ENCODE measurements at regions not wholly inside any gene's neighbourhood (a gene's known extent, or its start where the extent isn't known, plus 50 kb on each side); places are given as distances from the start of the nearest gene placed in this dataset.

DNA sequence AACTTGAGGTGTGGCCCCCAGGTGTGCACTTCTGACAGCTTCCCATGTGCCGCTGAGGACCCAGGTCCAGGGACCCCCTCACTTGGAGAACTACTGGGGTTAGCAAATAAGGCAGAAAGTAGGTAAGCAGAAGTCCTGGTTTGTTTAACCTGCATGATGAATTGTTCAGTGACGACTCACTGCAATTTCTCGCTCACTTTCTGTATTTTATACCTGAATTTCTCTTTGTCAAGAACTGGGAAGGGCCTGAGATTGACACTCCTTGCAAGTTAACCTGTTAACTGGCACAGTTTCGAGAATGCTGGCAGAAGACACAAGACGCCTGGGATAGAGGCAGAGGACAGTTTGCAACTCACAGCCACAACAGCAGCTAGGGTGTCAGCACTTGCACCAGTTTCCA, 164.5 kb upstream of the NCK2 start:
- Histone ChIP-seq H3K4me2 (ENCODE audit: control insufficient read depth, extremely low read depth, insufficient read depth, low read depth, low read length) (no peak overlapping the region), H3K9me3 (ENCODE audit: control insufficient read depth, low read depth, low read length) (no peaks in the 10 kb centered on the region), H2AFZ (ENCODE audit: control insufficient read depth, low read length) (no peak overlapping the region), H3K4me1 (ENCODE audit: control insufficient read depth, extremely low read depth, insufficient read depth, low read length) (peaks cover 10% of the 10 kb centered on the region), H4K20me1 (ENCODE audit: control insufficient read depth, extremely low read depth, insufficient read depth, low read length) (no peaks in the 10 kb centered on the region), H3K36me3 (ENCODE audit: control insufficient read depth in 2 of 2, extremely low read depth in 1 of 2, insufficient read depth in 2 of 2, low read length in 2 of 2) (no peaks in the 10 kb centered on the region), H3K9me1 (ENCODE audit: control insufficient read depth, extremely low read depth, insufficient read depth, low read length) (no peaks in the 10 kb centered on the region), H3K4me3 (ENCODE audit: control insufficient read depth in 2 of 3, extremely low read depth in 1 of 3, insufficient read depth in 2 of 3, low read depth in 1 of 3, low read length in 3 of 3) (no peak overlapping the region), H3K27ac (ENCODE audit: control insufficient read depth, insufficient read depth, low read length) (no peak overlapping the region), H3K9ac (ENCODE audit: control insufficient read depth, extremely low read depth, insufficient read depth, low read length) (no peak overlapping the region), H3K27me3 (ENCODE audit: control insufficient read depth, extremely low read depth, insufficient read depth, low read length) (no peaks in the 10 kb centered on the region), H3K79me2 (ENCODE audit: control insufficient read depth, insufficient read depth, low read length) (no peaks in the 10 kb centered on the region)
- dilution Hi-C loops (cut with MboI; ENCODE audit: extremely low pct_ligation_motif_present, low sequenced_read_pairs) = no loop called here
- no peak for TF ChIP-seq EZH2 (IDR thresholded peaks at IDR 0.05; ENCODE audit: low read length)
- TF ChIP-seq, protein P1, sequence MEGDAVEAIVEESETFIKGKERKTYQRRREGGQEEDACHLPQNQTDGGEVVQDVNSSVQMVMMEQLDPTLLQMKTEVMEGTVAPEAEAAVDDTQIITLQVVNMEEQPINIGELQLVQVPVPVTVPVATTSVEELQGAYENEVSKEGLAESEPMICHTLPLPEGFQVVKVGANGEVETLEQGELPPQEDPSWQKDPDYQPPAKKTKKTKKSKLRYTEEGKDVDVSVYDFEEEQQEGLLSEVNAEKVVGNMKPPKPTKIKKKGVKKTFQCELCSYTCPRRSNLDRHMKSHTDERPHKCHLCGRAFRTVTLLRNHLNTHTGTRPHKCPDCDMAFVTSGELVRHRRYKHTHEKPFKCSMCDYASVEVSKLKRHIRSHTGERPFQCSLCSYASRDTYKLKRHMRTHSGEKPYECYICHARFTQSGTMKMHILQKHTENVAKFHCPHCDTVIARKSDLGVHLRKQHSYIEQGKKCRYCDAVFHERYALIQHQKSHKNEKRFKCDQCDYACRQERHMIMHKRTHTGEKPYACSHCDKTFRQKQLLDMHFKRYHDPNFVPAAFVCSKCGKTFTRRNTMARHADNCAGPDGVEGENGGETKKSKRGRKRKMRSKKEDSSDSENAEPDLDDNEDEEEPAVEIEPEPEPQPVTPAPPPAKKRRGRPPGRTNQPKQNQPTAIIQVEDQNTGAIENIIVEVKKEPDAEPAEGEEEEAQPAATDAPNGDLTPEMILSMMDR (optimal IDR thresholded peaks at IDR 0.05 in 1 of 3, IDR thresholded peaks at IDR 0.05 in 1 of 3, conservative IDR thresholded peaks at IDR 0.05 in 1 of 3; ENCODE audit: extremely low read depth in 1 of 3, insufficient read depth in 2 of 3, low read length in 3 of 3) = no peak
- FAIRE-seq (no peak), DNase-seq (ENCODE audit: low read depth, low spot score) (no peak)

GRCh38 chr2:105578166-105578565, 166.5 kb upstream of the NCK2 start:
- Histone ChIP-seq H3K36me3 (ENCODE audit: control insufficient read depth in 2 of 2, extremely low read depth in 1 of 2, insufficient read depth in 2 of 2, low read length in 2 of 2) (no peaks in the 10 kb centered on the region), H4K20me1 (ENCODE audit: control insufficient read depth, extremely low read depth, insufficient read depth, low read length) (no peaks in the 10 kb centered on the region), H3K27me3 (ENCODE audit: control insufficient read depth, extremely low read depth, insufficient read depth, low read length) (no peaks in the 10 kb centered on the region), H2AFZ (ENCODE audit: control insufficient read depth, low read length) (no peak overlapping the region), H3K9me1 (ENCODE audit: control insufficient read depth, extremely low read depth, insufficient read depth, low read length) (no peaks in the 10 kb centered on the region), H3K79me2 (ENCODE audit: control insufficient read depth, insufficient read depth, low read length) (no peaks in the 10 kb centered on the region), H3K27ac (ENCODE audit: control insufficient read depth, insufficient read depth, low read length) (no peak overlapping the region), H3K4me2 (ENCODE audit: control insufficient read depth, extremely low read depth, insufficient read depth, low read depth, low read length) (no peak overlapping the region), H3K4me3 (ENCODE audit: control insufficient read depth in 2 of 3, extremely low read depth in 1 of 3, insufficient read depth in 2 of 3, low read depth in 1 of 3, low read length in 3 of 3) (no peak overlapping the region), H3K4me1 (ENCODE audit: control insufficient read depth, extremely low read depth, insufficient read depth, low read length) (peaks cover 5% of the 10 kb centered on the region), H3K9ac (ENCODE audit: control insufficient read depth, extremely low read depth, insufficient read depth, low read length) (no peak overlapping the region), H3K9me3 (ENCODE audit: control insufficient read depth, low read depth, low read length) (no peaks in the 10 kb centered on the region)
- FAIRE-seq = no peak
- dilution Hi-C loops (cut with MboI; ENCODE audit: extremely low pct_ligation_motif_present, low sequenced_read_pairs) = no loop called here
- no peak for TF ChIP-seq EZH2 (IDR thresholded peaks at IDR 0.05; ENCODE audit: low read length)
- TF ChIP-seq, protein P1 (optimal IDR thresholded peaks at IDR 0.05 in 1 of 3, IDR thresholded peaks at IDR 0.05 in 1 of 3, conservative IDR thresholded peaks at IDR 0.05 in 1 of 3; ENCODE audit: extremely low read depth in 1 of 3, insufficient read depth in 2 of 3, low read length in 3 of 3) = no peak
- DNase-seq (ENCODE audit: low read depth, low spot score) = no peak

All from keratinocyte (primary cell).